ENCODE measurements at regions not wholly inside any gene's neighbourhood (a gene's known extent, or its start where the extent isn't known, plus 50 kb on each side); places are given as distances from the start of the nearest gene placed in this dataset.

DNA sequence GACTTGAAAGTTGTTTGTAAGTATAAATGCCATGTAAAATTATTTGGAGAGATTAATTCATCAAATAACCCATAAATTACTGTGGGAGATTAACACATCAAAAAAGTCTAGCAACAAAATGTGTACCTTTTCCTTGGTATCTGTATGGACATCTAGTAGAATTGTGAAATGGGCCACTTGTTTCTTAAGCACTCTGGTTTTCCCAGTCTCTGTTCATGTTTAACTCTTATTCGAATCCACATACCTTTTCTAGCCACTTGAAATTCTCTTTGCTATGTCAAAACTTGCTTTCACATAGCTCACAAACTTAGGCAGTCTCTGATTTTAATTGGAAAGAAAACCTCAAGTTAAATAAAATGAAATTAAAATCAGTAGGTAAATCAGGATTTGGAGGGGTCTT, 470.6 kb downstream of the LMO7 start:
- peaks cover 6% of the 10 kb centered on the region for H3K9me3 Mint-ChIP-seq
- ChIA-PET POLR2A (no interaction called here), CTCF (interaction anchor here (1.0 to 1.1 kb wide), 2 partner anchors 14 to 230 kb away, joined by 3 read pairs; no protein-coding TSS in a partner anchor)
- no peak overlapping the region for H3K27ac Mint-ChIP-seq
- H3K27me3 Mint-ChIP-seq: no peaks in the 10 kb centered on the region
- intact Hi-C loops (cut with micrococcal nuclease): no loop called here
- no peak overlapping the region for H3K4me3 Mint-ChIP-seq
- DNase-seq: no peak
- no peak for ATAC-seq
- no peaks in the 10 kb centered on the region for H3K4me1 Mint-ChIP-seq (ENCODE audit: low read depth)
- H3K36me3 Mint-ChIP-seq (ENCODE audit: low read depth): no peaks in the 10 kb centered on the region
- TF ChIP-seq, protein P1, sequence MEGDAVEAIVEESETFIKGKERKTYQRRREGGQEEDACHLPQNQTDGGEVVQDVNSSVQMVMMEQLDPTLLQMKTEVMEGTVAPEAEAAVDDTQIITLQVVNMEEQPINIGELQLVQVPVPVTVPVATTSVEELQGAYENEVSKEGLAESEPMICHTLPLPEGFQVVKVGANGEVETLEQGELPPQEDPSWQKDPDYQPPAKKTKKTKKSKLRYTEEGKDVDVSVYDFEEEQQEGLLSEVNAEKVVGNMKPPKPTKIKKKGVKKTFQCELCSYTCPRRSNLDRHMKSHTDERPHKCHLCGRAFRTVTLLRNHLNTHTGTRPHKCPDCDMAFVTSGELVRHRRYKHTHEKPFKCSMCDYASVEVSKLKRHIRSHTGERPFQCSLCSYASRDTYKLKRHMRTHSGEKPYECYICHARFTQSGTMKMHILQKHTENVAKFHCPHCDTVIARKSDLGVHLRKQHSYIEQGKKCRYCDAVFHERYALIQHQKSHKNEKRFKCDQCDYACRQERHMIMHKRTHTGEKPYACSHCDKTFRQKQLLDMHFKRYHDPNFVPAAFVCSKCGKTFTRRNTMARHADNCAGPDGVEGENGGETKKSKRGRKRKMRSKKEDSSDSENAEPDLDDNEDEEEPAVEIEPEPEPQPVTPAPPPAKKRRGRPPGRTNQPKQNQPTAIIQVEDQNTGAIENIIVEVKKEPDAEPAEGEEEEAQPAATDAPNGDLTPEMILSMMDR (IDR thresholded peaks at IDR 0.05): no peak

DNA sequence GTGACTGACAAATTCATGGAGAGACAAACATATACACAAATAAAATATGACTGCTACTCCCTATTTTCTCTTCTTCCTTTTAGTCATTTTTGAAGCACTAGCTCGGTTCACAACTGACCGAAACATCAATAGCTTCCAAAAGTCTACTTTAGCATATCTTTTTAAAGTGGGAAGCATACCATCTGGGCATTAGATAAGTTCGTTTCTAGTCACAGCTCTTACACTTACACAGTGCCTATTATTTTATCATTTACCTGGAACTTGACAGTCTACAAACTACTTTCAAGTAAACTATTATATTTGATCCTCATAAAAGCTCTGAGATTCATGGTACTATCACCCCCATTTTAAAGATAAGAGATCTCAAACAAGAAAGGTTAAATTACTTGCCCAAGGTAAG, 458.5 kb downstream of the LMO7 start:
- H3K4me3 Mint-ChIP-seq: no peak overlapping the region
- no peak for ATAC-seq
- no peak overlapping the region for H3K27ac Mint-ChIP-seq
- H3K27me3 Mint-ChIP-seq: no peaks in the 10 kb centered on the region
- no peak for DNase-seq
- intact Hi-C loops (cut with micrococcal nuclease): no loop called here
- no peaks in the 10 kb centered on the region for H3K9me3 Mint-ChIP-seq
- TF ChIP-seq, protein P1 (IDR thresholded peaks at IDR 0.05): no peak
- ChIA-PET CTCF (no interaction called here), POLR2A (no interaction called here)
- H3K36me3 Mint-ChIP-seq (ENCODE audit: low read depth): no peaks in the 10 kb centered on the region
- no peaks in the 10 kb centered on the region for H3K4me1 Mint-ChIP-seq (ENCODE audit: low read depth)

DNA sequence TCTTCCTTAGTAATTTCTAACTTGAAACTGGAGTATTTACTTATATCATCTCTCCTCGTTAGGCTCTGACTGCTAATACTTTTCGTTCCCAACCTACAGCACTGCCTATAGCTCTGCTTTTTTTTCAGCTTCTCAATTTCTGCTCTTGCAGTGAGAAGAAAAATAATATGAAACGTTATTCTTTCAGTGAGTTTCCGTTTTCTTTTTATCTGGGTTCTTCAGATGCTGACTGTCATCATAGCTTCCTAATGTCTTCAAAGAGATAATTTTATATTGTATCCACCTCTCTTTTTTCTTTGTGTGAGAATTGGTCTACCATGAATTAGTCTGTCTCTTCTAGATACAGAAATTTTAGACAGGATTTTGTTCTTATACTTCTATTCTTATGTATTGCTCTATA, 454.9 kb downstream of the LMO7 start:
- Mint-ChIP-seq H3K4me3 (no peak overlapping the region), H3K9me3 (peaks cover 11% of the 10 kb centered on the region), H3K36me3 (ENCODE audit: low read depth) (no peaks in the 10 kb centered on the region), H3K27me3 (no peaks in the 10 kb centered on the region), H3K27ac (no peak overlapping the region), H3K4me1 (ENCODE audit: low read depth) (no peaks in the 10 kb centered on the region)
- ChIA-PET CTCF (no interaction called here), POLR2A (no interaction called here)
- TF ChIP-seq, protein P1 (IDR thresholded peaks at IDR 0.05): no peak
- ATAC-seq (no peak), DNase-seq (no peak)
- intact Hi-C loops (cut with micrococcal nuclease): no loop called here

DNA sequence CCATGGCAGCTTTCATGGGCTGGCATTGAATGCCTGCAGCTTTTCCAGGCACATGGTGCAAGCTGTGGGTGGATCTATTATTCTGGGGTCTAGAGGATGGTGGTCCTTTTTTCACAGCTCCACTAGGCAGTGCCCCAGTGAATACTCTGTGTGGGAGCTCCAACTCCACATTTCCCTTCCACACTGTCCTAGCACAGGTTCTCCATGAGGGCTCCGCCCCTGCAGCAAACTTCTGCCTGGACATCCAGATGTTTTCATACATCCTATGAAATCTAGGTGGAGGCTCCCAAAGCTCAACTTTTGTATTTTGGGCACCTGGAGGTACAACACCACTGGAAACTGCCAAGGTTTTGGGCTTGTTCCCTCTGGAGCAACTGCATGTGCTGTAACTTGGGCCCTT, 450.6 kb downstream of the LMO7 start:
- H3K27ac Mint-ChIP-seq: no peak overlapping the region
- TF ChIP-seq, protein P1 (IDR thresholded peaks at IDR 0.05): no peak
- intact Hi-C loops (cut with micrococcal nuclease): no loop called here
- H3K4me3 Mint-ChIP-seq: no peak overlapping the region
- no peaks in the 10 kb centered on the region for H3K4me1 Mint-ChIP-seq (ENCODE audit: low read depth)
- peaks cover 11% of the 10 kb centered on the region for H3K9me3 Mint-ChIP-seq
- H3K27me3 Mint-ChIP-seq: no peaks in the 10 kb centered on the region
- CTCF ChIA-PET: no interaction called here
- ATAC-seq (no peak), DNase-seq (no peak)
- POLR2A ChIA-PET: no interaction called here
- no peaks in the 10 kb centered on the region for H3K36me3 Mint-ChIP-seq (ENCODE audit: low read depth)

DNA sequence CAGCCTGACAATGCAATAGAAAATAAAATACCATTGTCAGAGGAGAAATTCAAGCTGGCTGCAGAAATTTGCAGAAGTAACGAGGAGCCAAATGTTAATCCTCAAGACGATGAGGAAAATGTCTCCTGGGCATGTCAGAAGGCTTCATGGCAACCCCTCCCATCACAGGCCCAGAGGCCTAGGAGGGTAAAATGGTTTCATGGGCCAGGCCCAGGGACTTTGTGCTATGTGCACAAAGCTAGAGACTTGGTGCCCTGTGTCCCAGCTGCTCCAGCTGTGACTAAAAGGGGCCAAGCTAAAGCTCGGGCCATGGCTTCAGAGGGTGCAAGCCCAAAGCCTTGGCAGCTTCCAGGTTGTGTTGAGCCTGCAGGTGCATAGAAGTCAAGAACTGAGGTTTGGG, 431.7 kb downstream of the LMO7 start:
- no peaks in the 10 kb centered on the region for H3K4me1 Mint-ChIP-seq (ENCODE audit: low read depth)
- H3K36me3 Mint-ChIP-seq (ENCODE audit: low read depth): no peaks in the 10 kb centered on the region
- H3K4me3 Mint-ChIP-seq: no peak overlapping the region
- H3K9me3 Mint-ChIP-seq: peaks cover 14% of the 10 kb centered on the region
- no peak overlapping the region for H3K27ac Mint-ChIP-seq
- H3K27me3 Mint-ChIP-seq: no peaks in the 10 kb centered on the region
- POLR2A ChIA-PET: no interaction called here
- intact Hi-C loops (cut with micrococcal nuclease): no loop called here
- TF ChIP-seq, protein P1 (IDR thresholded peaks at IDR 0.05): no peak
- ATAC-seq (no peak), DNase-seq (no peak)
- CTCF ChIA-PET: no interaction called here
